Prostate gland (tissue), 2 donors: ENCODE measurements at regions not wholly inside any gene's neighbourhood (a gene's known extent, or its start where the extent isn't known, plus 50 kb on each side); places are given as distances from the start of the nearest gene placed in this dataset.

Experiments used
- CTCF ChIP-seq, 4 experiments: fragments of 200-600 bp in 2 of 4; fragments of 450-650 bp in 2 of 4; sonication (generic) in 2 of 4; IDR thresholded peaks; 1 replicate in 3 of 4; 2 replicates in 1 of 4; pipeline ENCODE4 v1.5.1; 2016 to 2019; ENCODE audit warnings: antibody characterized with exemption in 4 of 4, mild to moderate bottlenecking in 2 of 4, moderate library complexity in 2 of 4
- POLR2A ChIP-seq: fragments of 450-650 bp; IDR thresholded peaks from one replicate; pipeline ENCODE4 v1.6.1; 2016; ENCODE audit warnings: antibody characterized with exemption, mild to moderate bottlenecking

GRCh38 chr13:23983671-23984070 lies 86.4 kb upstream of the C1QTNF9B start:
- TF ChIP-seq CTCF (IDR thresholded peaks at IDR 0.05) (no peak), POLR2A (no peak)
